Esophagus (tissue), 2 donors: ENCODE measurements at regions not wholly inside any gene's neighbourhood (a gene's known extent, or its start where the extent isn't known, plus 50 kb on each side); places are given as distances from the start of the nearest gene placed in this dataset.

Experiments used
- H3K27ac ChIP-seq, 2 donors: one replicate each; pipeline ENCODE4 v1.5.1; 2013; ENCODE audit warnings: low read depth in 2 of 2, mild to moderate bottlenecking in 2 of 2, inconsistent platforms in 1 of 2, low read length in 1 of 2, moderate library complexity in 1 of 2
- H3K27me3 ChIP-seq, 2 donors: one replicate each; pipeline ENCODE4 v1.6.1; 2013; ENCODE audit warnings: low read length in 2 of 2, control low read depth in 1 of 2, mild to moderate bottlenecking in 1 of 2; ENCODE audit not compliant: insufficient read depth in 2 of 2, control insufficient read depth in 1 of 2
- H3K36me3 ChIP-seq, 2 donors: one replicate each; pipeline ENCODE4 v1.6.1; 2013; ENCODE audit warnings: low read length in 1 of 2; ENCODE audit not compliant: control insufficient read depth in 2 of 2, insufficient read depth in 2 of 2
- H3K4me1 ChIP-seq, 2 donors: one replicate each; pipeline ENCODE4 v1.6.1; 2013; ENCODE audit warnings: low read length in 1 of 2; ENCODE audit not compliant: control insufficient read depth in 2 of 2, insufficient read depth in 2 of 2
- H3K4me3 ChIP-seq, 2 donors: one replicate each; pipeline ENCODE4 v1.5.1; 2013; ENCODE audit warnings: low read length in 2 of 2, mild to moderate bottlenecking in 2 of 2, low read depth in 1 of 2, moderate library complexity in 1 of 2
- H3K9me3 ChIP-seq, 2 donors: one replicate each; pipeline ENCODE4 v1.6.1; 2013; ENCODE audit warnings: mild to moderate bottlenecking in 2 of 2, low read depth in 1 of 2, low read length in 1 of 2, moderate library complexity in 1 of 2; ENCODE audit not compliant: control insufficient read depth in 2 of 2, insufficient read depth in 1 of 2
- WGBS, 2 donors: extraction: QIAGEN DNeasy Blood & Tissue Kit; methylation state at CpG; one replicate each; pipeline ENCODE4 v1.1.7; 2013; 5-methylcytosine and 5-hydroxymethylcytosine counted together
- donor health status: healthy with polysubstance abuse.
- donor health status: Bipolar disorder and iron deficiency.

DNA sequence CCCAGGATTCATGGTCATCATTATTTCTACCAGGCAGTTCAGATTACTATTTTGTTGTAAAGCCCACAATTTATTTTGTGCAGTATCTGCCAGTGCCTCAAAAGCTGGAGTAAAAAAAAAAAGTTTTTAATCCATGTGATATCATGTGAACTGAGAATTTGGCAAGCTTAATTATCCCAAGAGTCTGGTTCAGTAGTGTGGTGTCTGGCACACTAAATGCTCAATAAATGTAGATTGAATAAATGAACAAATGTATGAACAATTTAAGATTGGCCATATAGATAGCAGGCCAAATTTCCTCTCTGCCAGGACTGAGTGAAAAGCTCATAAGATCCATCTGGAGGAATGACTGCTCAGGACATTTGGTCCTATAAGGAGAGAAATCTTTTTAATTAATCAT lies 533.0 kb downstream of the TLE1 start:
- Histone ChIP-seq H3K36me3 (no peaks in the 10 kb centered on the region), H3K4me1 (no peaks in the 10 kb centered on the region), H3K9me3 (no peaks in the 10 kb centered on the region), H3K27me3 (no peaks in the 10 kb centered on the region), H3K4me3 (no peak overlapping the region), H3K27ac (no peak overlapping the region)

DNA sequence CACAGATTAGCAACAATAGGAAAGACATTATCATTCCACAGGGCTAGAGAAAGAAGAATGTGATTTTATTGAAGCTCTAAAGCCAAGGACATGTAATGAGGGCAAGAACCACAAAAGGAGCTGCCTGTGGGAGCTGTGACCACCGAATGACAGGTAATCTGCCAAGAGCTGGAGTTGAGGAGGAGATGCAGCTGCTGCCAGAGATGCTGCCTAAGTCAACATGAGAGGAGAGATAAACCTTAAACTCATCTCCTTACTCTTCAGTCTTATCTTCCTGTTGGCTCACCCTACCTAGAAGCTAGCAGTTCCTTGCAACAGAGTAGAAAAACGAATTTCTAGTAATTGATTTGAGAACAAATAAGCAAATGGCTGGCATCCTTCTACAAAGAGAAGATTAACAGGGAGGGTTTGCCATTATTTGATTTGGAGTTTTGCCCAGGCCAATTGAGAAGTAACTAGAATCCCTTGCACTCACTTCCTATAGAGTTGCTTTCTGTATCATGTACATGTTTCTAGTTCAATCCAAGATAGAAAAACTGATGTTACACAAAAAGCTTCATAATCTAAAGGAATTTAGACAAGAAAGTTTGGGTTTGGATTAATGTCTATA lies 539.2 kb downstream of the TLE1 start:
- WGBS, 2 donors = 20 to 26% methylated on average over 2 of the region's 2 CpGs
- Histone ChIP-seq H3K9me3 (no peaks in the 10 kb centered on the region), H3K27me3 (no peaks in the 10 kb centered on the region), H3K4me1 (no peaks in the 10 kb centered on the region), H3K4me3 (no peak overlapping the region), H3K36me3 (no peaks in the 10 kb centered on the region), H3K27ac (no peak overlapping the region)

DNA sequence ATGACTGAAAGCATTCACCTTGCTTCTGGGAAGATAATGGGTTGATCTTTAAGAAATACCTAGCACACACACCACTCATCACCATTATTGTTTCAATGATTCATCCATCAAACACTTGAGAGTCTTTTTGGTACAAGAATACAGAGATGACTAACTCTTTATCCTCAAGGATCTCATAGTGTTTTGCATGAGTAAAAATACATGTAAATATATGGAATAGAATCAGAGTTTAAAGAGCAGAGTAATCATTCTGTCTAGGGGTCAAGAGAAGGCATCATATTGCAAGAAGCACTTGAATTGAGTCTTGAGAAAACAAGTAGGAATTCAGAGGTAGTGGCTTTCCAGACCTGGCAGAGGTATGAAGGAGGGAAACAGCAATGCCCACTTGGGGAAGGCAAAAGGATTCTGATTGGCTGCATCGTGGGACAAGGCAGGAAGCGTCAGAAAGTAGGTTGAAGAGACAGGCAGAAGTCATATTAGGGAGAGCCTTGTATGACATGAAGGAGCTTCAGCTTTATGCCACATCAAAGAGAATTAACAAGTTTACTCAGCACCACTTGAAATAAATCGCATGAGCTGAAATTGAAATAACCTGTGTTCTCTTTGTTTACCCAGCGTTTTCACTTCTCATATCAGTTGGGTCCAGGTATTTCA lies 542.5 kb downstream of the TLE1 start:
- Histone ChIP-seq H3K27ac (no peak overlapping the region), H3K4me1 (no peaks in the 10 kb centered on the region), H3K36me3 (no peaks in the 10 kb centered on the region), H3K27me3 (no peaks in the 10 kb centered on the region), H3K4me3 (no peak overlapping the region), H3K9me3 (no peaks in the 10 kb centered on the region)
- 52 to 65% methylated on average over 4 of the region's 4 CpGs for WGBS, 2 donors

DNA sequence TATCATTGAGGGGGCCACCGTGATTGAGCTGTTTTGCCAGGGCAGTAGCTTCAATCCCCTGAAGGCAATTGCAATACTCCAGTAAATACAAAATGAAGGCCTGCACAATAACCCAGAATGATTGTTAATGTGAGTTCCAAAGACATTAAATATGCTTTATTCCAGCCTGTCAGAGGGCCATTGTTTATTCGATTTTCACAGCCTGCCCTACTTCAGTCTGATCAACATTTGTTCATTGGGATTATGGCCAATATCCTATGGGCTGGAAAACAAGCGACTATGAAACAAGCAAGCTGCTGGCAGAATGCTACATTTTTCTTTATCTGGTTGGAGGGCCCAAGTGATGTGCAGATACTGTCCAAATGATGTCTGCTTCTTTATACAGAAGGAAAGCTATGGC lies 543.1 kb downstream of the TLE1 start:
- WGBS, 2 donors = 38 to 58% methylated on average over 3 of the region's 3 CpGs

DNA sequence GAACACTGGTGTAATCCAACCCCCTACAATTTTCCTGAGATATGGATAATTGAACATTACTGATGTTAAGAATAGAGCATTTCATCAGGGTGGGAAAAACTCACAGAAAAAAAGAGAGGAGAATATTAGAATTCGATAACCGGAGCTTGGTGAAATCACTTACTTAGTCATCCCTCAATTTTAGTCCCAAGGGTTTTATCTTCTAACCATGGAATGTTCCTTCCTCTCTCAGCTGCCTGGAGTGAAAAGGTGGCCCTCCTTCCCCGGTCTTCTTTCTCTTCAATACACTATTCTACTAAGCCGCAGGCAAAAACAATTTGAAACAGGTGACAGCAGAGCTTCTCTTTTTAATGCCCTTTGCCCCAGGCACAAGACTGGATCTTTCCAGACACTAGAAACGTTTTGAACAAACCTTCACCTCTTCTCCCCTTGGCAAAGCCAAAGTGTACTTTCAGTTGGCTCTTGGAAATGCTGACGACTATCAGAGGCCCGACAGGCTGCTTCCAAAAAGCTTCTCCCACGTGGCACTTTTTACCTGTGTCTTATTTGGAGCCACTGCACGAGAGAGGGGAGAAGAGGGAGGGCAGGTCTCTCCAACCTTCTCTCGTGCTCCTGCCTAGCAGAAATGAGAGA lies 543.9 kb downstream of the TLE1 start:
- Histone ChIP-seq H3K4me3 (no peak overlapping the region), H3K4me1 (no peaks in the 10 kb centered on the region), H3K27ac (no peak overlapping the region), H3K27me3 (no peaks in the 10 kb centered on the region), H3K9me3 (no peaks in the 10 kb centered on the region), H3K36me3 (no peaks in the 10 kb centered on the region)
- 64 to 71% methylated on average over 10 of the region's 10 CpGs for WGBS, 2 donors

More for the DNA sequence above, 543.1 kb downstream of the TLE1 start:
- Histone ChIP-seq H3K36me3 (no peaks in the 10 kb centered on the region), H3K4me3 (no peak overlapping the region), H3K4me1 (no peaks in the 10 kb centered on the region), H3K9me3 (no peaks in the 10 kb centered on the region), H3K27me3 (no peaks in the 10 kb centered on the region), H3K27ac (no peak overlapping the region)

DNA sequence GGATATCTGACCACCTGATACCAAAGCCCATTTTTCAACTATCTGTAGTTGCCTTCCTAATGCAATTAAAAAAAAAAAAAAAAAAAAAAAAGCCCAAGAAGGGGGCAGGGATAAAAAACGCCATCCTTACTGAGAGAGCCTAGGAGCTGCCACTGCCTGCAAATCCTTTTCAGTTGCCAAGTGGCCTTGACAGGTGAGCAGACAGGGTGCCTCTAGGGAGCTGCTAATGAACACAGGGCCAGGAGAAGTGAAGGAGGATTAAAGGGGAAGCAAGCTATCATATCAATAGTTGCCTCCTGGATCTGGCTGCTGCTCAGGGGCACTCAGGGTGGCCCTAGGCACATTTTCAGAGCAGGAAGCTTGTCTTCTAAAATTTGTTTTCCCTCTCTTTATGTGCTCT lies 547.4 kb downstream of the TLE1 start:
- Histone ChIP-seq H3K27ac (no peak overlapping the region), H3K4me3 (no peak overlapping the region), H3K27me3 (no peaks in the 10 kb centered on the region), H3K4me1 (no peaks in the 10 kb centered on the region), H3K9me3 (no peaks in the 10 kb centered on the region), H3K36me3 (no peaks in the 10 kb centered on the region)
- 27 to 60% methylated on average over 1 of the region's 1 CpG for WGBS, 2 donors

DNA sequence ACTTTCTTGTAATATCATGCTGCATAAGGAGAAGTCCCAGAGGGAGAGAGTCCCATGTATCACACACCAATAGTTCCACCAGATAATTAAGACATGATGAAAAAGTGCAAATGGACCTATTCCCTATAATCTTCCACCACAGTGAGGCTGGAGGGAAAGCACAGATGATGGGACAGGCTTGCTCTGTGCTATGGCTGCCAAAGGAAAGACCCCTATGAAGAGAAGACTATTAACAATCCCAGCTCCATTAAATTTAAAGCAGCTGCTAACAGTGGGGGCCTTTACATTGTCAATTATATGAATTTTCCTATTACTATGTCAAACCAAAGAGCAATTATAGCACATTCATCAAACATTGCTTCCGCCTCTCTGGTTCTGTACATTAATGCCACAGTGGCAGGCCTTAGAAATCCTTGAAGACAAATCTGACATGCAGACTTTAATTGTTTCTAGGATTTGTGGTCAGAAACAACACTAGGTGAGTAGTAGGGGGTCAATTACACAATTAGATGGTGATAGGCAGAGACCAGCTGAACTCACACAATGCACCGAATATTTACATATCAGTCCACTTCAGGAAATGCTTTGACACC lies 551.3 kb downstream of the TLE1 start:
- H3K9me3 ChIP-seq = no peaks in the 10 kb centered on the region
- no peak overlapping the region for H3K27ac ChIP-seq
- H3K4me1 ChIP-seq = no peaks in the 10 kb centered on the region
- WGBS, 2 donors = 83 to 85% methylated on average over 2 of the region's 2 CpGs
- H3K27me3 ChIP-seq = no peaks in the 10 kb centered on the region
- H3K36me3 ChIP-seq = no peaks in the 10 kb centered on the region
- H3K4me3 ChIP-seq = no peak overlapping the region

DNA sequence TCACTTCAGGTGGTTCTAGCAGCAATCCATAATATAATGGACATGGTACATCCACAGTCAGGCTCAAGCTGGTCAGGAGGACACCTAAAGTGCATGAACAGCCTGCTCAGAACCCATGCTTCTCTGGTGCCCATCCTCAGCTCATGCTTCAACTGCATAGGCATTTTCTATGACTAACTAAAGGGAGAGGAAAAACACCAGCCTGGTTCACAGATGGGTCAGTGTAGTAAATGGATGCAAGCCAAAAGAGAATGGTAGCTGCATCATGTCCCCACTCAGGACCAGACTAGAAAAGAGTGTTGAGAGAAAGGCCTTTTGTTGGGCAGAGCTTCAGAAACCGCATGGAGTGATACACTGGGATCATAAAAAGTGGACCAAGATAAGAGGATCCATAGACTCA lies 556.6 kb downstream of the TLE1 start:
- no peaks in the 10 kb centered on the region for H3K9me3 ChIP-seq
- no peak overlapping the region for H3K4me3 ChIP-seq
- no peaks in the 10 kb centered on the region for H3K27me3 ChIP-seq
- H3K27ac ChIP-seq = no peak overlapping the region
- no peaks in the 10 kb centered on the region for H3K4me1 ChIP-seq
- no peaks in the 10 kb centered on the region for H3K36me3 ChIP-seq
- 85% methylated on average over 1 of the region's 1 CpG for WGBS, 2 donors

DNA sequence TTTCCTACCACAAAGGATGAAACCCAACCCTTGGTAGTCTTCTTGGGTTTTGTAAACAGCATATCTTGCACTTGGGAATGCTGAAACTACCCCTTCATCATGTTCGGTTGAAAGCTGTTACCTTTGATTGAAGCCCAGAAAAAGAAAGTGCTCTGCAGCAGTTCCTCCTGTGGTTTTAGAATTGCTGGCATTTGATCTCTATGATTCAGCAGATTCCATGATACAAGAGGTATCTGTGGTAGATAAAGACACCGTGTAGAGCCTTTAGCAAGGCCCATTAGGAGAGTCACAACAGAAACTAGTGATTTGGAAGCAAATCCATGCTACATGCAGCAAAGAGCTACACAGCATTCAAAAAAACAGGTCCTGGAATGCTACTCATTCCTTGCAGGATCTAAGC lies 557.0 kb downstream of the TLE1 start:
- Histone ChIP-seq H3K4me3 (no peak overlapping the region), H3K27me3 (no peaks in the 10 kb centered on the region), H3K36me3 (no peaks in the 10 kb centered on the region), H3K27ac (no peak overlapping the region), H3K4me1 (no peaks in the 10 kb centered on the region), H3K9me3 (no peaks in the 10 kb centered on the region)
- WGBS, 2 donors = 56 to 61% methylated on average over 2 of the region's 2 CpGs
